Mucosa of gallbladder (tissue), 1 donor: ENCODE measurements at regions not wholly inside any gene's neighbourhood (a gene's known extent, or its start where the extent isn't known, plus 50 kb on each side); places are given as distances from the start of the nearest gene placed in this dataset.
"Not testable (repeated sequence)": the region's sequence is repeated elsewhere in the genome, so short reads cannot be mapped to it uniquely, and the experiment has no call there.

Experiments used
- DNase-seq: peaks from one replicate; pipeline ENCODE4 v3.0.0-alpha.2; 2020; ENCODE audit warnings: low spot score
- donor health status: DM: no; HTN: no; CAD: no.

DNA sequence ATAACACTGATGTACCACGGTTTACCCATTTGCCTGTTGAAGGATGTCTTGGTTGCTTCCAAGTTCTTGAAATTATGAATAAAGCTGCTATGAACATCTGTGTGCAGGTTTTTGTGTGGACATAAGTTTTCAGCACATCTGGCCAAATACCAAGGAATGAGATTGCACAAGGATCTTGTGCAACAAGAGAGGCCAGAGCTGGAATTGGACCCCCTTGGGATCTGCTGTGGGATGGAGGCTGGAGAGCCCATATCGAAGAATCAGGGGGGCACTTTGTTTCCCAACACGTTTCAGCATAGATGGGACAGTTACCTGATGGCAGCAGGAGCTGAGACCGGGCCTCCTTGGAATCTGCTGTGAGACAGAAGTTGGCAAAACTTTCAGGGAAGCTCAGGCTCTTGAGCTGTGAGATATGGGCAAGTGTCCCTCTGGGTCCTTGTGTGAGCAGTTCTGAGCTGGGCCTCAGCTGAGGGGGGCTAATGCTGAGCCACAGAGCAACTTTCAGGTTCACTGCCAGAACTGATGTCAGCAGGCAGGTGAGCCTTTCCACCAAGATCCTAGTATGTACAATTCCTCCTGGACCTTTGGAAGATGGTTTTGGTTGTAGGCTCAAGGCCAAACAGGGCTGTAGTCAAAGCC lies 115.2 kb upstream of the RAB18 start:
- no peak for DNase-seq

- no peak for DNase-seq
Measured at GRCh38 chr10:27383595-27384542, 120.2 kb upstream of the RAB18 start.

DNA sequence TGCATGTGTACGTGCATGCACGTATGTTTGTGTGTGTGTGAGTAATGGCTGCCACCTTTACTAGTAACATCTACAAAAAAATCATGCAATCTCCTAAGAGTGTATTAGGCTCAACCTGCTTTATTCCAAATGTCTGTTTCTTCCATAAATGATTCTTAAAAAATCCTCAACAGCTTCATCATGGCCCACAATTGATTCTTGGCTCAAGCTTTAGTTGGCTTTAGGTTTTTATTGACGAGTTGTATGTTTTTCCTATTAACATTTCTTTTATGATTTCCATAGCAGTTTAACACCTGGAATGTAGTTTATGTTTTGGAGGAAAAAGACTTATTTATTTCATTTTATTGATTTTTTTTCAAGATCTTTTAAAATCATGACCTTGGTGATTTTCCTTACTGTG lies 121.9 kb upstream of the RAB18 start:
- no peak for DNase-seq

DNA sequence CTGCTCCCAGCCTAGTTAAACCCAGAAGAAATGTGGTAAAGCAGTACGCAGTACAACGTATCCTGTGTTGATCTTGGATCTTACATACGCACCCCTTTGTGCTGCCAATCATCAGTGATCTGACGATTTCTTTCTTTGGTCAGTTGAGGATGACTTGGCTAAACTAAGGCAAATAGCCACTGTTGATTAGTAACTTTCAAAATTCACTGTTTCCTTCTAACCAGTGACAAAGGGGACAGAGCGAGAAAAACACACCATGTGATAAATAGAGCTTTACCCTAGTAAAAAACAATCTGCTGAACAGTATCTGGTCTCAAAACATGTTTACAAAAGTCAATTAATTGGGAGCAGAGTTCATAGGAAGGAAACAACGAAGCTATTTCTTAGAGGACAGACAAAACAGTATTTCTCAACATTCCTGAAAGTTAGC lies 123.2 kb upstream of the RAB18 start:
- DNase-seq: no peak

- not testable (repeated sequence) for DNase-seq
Measured at GRCh38 chr10:27379041-27379440, 125.1 kb upstream of the RAB18 start.

GRCh38 chr10:27373566-27374160 lies 130.4 kb upstream of the RAB18 start:
- DNase-seq: no peak

DNA sequence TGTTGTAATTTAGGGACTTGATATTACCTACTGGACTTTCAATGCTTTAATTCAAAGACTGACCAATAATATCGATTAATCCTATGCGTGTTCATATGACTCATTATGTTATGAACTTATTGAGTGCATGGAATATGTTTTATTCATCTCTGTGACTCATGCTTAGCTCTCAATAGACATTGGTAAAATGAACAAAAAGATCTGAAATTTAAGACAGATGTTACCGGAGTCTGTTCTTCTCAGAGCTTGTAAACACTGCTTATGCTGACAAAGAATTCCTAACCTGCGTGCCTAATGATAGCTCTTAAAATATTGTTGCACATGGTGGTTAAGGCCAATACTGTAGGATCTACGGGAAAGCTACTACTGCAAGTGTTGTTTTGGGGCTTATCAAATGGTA lies 131.5 kb upstream of the ACBD5 start:
- DNase-seq: no peak

DNA sequence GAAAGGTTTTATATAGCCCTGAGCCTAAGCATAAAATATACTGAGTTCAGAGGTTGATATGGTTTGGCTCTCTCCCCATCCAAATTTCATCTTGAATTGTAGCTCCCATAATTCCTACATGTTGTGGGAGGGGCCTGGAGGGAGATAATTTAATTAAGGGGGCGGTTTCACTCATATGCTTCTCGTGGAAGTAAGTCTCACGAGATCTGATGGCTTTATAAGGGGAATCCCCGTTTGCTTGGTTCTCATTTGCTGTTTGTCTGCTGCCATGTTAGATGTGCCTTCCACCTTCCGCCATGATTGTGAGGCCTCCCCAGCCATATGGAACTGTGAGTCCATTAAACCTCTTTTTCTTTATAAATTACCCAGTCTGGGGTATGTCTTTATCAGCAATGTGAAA lies 130.8 kb upstream of the ACBD5 start:
- DNase-seq: not testable (repeated sequence)

GRCh38 chr10:27369880-27370279 lies 129.3 kb upstream of the ACBD5 start:
- no peak for DNase-seq

GRCh38 chr10:27368706-27369105 lies 128.1 kb upstream of the ACBD5 start:
- no peak for DNase-seq

DNA sequence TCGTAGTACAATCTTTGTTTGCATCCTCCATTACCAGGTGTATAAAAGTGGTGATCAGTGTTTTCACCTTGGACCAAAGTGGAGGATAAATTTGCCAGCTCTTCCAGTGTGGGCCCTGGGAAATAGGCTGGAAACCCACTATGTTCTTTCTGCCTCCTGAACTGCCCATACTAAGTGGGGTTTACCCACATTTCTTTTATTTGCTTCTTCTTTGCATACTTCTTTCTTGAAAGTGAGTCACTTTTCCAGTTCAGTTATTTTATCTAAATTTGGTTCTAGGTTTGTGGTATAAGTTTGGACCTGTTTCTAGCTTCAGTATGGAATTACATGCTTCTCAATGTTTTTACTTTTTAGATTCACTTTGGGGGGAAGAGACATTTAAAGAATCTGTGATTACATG lies 126.2 kb upstream of the ACBD5 start:
- DNase-seq: no peak

DNA sequence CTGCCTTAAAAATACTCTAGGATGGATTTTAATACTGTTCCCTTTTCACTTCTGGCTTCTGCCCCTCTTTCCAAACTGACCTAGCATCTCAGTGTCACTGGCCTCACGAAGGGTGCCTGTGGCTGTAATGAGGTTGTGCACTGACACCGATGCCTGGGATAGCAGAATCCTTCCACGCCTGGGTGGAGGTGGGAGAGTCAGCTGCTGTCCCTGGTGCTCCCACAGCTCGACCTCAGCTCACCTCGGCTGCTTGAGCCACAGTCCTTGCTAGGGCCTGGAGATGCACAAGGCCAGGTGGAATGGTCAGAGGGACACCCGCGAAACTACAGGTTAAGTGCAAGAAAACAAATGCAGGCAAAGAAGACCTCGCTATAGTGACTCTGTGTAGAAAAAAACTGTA lies 123.4 kb upstream of the ACBD5 start:
- DNase-seq: no peak

DNA sequence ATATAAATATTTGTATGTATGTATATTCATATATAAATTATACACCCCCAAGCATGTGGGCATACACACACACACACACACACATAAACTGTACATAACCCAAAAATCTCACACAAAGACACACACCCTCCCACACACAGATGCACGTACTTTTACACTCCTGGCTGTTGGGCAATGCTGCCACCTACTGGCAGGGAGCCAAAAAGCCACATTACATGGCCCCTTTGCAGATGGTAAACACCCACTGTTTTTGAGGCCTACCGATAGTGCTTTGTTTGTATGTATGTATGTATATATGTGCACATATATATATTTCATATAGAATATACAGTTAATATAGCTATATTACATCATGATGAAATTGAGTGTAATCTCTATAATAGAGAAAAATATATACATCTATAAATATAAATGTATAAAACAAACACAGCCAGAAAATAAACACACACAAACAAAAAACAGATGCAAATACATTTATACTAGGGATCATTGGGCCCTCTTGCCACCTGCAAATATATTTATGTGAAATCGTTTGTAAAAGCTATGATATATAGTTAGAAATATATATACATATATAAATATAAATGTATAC lies 120.1 kb upstream of the ACBD5 start:
- peak; percentile 74 for DNase-seq

- no peak for DNase-seq
Measured at GRCh38 chr10:27359792-27360355, 119.3 kb upstream of the ACBD5 start.

DNA sequence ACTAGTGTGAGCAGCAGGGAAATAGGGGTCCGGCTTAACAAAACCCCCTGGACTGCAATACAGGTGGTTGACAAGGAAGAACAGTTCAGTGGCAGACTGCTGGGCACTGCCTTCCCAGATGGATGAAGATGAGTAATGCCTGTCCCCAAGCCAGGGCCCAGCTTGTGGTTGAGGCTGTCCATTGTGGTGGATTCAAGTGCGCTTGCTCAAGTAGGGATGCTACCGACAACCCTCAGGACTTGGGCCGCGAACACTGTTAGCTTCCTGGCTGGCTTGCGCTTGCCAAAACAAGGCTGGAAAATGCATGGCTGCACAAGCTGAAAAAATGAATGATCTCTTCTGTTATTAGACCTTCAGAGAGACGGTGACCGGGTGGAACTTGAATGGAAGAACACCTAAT lies 116.1 kb upstream of the ACBD5 start:
- no peak for DNase-seq

GRCh38 chr10:27355918-27356573 lies 115.4 kb upstream of the ACBD5 start:
- DNase-seq: no peak

DNA sequence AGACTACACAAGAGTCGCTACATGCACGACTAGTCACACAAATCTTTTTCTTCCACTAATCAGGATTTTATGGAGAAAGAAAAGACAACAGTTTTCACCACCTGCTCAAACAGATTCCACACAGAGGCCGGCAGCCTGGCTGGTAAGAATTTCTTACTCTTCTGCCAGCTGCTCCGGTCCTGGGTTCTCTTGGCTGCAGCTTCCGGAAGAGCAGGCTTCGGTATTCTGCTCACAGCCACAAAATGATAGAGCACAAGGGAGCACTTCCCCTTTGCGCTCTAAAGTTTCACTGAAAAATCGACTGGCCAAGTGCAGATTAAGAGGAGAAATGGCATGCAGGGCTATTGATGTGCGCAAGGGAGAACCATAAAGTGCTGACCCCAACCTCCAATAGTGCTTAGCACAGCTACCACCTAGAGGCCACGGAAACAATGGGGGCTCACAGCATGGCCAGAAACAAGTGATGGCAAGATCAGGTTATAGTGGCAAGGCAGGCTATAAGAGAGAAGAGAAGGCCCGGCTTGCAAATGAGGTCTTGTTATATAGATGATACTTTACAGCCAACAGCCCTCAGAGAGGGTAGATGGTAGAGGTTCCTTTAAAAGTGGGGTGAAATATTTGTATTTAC lies 114.2 kb upstream of the ACBD5 start:
- DNase-seq: peak; percentile 24

DNA sequence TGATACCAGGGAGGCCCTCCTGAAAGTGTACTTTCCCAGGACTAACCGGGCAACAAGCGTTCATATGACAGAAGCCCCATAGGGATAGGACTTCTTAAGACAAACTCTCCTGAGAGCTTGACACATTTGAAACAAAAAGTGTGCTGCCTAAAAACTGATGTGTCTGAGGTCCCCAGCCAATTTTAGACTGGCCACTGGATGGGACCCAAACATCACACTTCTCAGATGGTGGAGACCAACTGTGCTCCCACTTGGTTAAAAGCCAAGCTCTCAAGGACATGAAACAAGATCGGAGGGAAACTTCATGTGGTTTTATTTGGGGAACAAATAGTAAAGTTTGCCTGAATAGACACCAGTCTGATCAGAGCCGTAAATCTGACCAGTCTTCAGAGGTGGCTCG lies 113.5 kb upstream of the ACBD5 start:
- DNase-seq: not testable (repeated sequence)

DNA sequence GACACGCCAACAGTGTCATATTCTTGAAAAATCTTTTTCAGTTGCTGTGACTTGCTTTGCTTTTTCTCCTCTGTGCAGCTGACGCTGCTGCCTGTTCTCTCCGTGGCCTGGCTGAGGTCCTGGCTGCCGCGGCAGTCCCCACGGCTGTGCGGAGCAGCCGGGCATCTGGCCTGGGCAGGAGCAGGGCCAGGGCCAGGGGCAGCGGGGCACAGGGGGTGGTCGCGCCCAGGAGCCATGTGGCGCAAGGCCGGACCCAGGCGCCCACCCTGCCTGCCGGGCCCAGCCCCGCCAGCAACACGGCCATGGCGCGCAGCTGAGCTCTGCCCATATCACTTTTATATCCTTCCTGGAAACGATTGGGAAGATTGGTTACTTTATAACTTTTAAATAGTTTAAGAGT lies 109.4 kb upstream of the ACBD5 start:
- DNase-seq: no peak

GRCh38 chr10:27347827-27348207 lies 107.2 kb upstream of the ACBD5 start:
- DNase-seq: not testable (repeated sequence)

GRCh38 chr10:27345455-27345920 lies 104.9 kb upstream of the ACBD5 start:
- DNase-seq: no peak
